ENCODE measurements at regions not wholly inside any gene's neighbourhood (a gene's known extent, or its start where the extent isn't known, plus 50 kb on each side); places are given as distances from the start of the nearest gene placed in this dataset.

GRCh38 chr3:86547692-86548091, 443.3 kb downstream of the VGLL3 start:
- no peak overlapping the region for H3K27ac ChIP-seq (replicated peaks)
- H3K4me3 ChIP-seq (replicated peaks; ENCODE audit: insufficient read depth, low read length) = no peak overlapping the region
- H3K27me3 ChIP-seq (ENCODE audit: insufficient read depth, poor library complexity, severe bottlenecking) = no peaks in the 10 kb centered on the region
- no peak for TF ChIP-seq GABPA (IDR thresholded peaks at IDR 0.05; ENCODE audit: low read depth)
- no peak for DNase-seq (ENCODE audit: low read depth in 1 of 2, low spot score in 1 of 2)

DNA sequence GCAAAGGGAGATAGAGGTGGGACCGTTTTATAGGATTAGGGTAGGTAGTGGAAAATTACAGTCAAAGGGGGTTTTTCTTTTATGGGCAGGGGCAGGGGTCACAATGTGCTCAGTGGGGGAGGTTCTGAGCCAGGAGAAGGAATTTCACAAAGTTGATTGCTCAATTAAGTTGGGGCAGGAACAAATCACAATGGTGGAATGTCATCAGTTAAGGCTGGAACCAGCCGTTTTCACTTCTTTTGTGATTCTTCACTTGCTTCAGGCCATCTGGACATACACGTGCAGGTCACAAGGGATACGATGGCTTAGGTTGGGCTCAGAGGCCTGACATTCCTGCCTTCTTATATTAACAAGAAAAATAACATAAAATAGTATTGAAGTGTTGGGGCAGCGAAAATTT, 453.8 kb downstream of the VGLL3 start:
- H3K27me3 ChIP-seq (ENCODE audit: insufficient read depth, poor library complexity, severe bottlenecking) = no peaks in the 10 kb centered on the region
- no peak overlapping the region for H3K4me3 ChIP-seq (replicated peaks; ENCODE audit: insufficient read depth, low read length)
- DNase-seq (ENCODE audit: low read depth in 1 of 2, low spot score in 1 of 2) = no peak
- TF ChIP-seq GABPA (IDR thresholded peaks at IDR 0.05; ENCODE audit: low read depth) (no peak), SPI1 (IDR thresholded peaks at IDR 0.05; ENCODE audit: borderline replicate concordance, low read depth) (no peak), REST (IDR thresholded peaks at IDR 0.05; ENCODE audit: insufficient replicate concordance, low read depth) (no peak), POLR2AphosphoS5 (IDR thresholded peaks at IDR 0.05; ENCODE audit: low read depth) (no peak)
- TF ChIP-seq, protein P1, sequence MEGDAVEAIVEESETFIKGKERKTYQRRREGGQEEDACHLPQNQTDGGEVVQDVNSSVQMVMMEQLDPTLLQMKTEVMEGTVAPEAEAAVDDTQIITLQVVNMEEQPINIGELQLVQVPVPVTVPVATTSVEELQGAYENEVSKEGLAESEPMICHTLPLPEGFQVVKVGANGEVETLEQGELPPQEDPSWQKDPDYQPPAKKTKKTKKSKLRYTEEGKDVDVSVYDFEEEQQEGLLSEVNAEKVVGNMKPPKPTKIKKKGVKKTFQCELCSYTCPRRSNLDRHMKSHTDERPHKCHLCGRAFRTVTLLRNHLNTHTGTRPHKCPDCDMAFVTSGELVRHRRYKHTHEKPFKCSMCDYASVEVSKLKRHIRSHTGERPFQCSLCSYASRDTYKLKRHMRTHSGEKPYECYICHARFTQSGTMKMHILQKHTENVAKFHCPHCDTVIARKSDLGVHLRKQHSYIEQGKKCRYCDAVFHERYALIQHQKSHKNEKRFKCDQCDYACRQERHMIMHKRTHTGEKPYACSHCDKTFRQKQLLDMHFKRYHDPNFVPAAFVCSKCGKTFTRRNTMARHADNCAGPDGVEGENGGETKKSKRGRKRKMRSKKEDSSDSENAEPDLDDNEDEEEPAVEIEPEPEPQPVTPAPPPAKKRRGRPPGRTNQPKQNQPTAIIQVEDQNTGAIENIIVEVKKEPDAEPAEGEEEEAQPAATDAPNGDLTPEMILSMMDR (IDR thresholded peaks at IDR 0.05; ENCODE audit: insufficient read depth, low read length) = no peak
- no peak overlapping the region for H3K27ac ChIP-seq (replicated peaks)

- Histone ChIP-seq H3K4me3 (replicated peaks; ENCODE audit: insufficient read depth, low read length) (no peak overlapping the region), H3K27me3 (ENCODE audit: insufficient read depth, poor library complexity, severe bottlenecking) (no peaks in the 10 kb centered on the region), H3K27ac (replicated peaks) (no peak overlapping the region)
- TF ChIP-seq GABPA (IDR thresholded peaks at IDR 0.05; ENCODE audit: low read depth) (no peak), SPI1 (IDR thresholded peaks at IDR 0.05; ENCODE audit: borderline replicate concordance, low read depth) (no peak), REST (IDR thresholded peaks at IDR 0.05; ENCODE audit: insufficient replicate concordance, low read depth) (no peak), POLR2AphosphoS5 (IDR thresholded peaks at IDR 0.05; ENCODE audit: low read depth) (no peak)
- TF ChIP-seq, protein P1 (IDR thresholded peaks at IDR 0.05; ENCODE audit: insufficient read depth, low read length) = no peak
- no peak for DNase-seq (ENCODE audit: low read depth in 1 of 2, low spot score in 1 of 2)
Observed at GRCh38 chr3:86519819-86520218, 471.1 kb downstream of the VGLL3 start.

DNA sequence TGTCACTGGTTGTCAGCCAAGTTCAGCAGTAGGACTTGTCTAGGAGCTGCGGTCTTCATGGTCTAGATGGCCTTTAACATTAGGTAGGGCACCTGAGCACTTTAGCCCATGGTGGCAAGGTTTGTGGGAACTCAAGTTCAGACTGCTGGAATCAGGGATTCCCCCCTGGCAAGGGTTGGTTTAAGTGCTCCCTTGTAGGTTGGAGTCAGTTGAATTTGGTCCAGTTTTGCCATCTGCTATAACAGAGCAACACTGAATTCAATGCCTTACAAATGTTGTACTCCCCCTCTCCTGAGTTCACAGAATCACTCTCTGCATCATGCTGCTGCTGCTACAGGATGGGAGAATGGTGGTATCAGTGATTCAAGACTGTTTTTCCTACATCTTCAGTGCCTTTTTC, 509.3 kb downstream of the VGLL3 start:
- no peak for DNase-seq (ENCODE audit: low read depth in 1 of 2, low spot score in 1 of 2)
- no peak overlapping the region for H3K4me3 ChIP-seq (replicated peaks; ENCODE audit: insufficient read depth, low read length)
- no peaks in the 10 kb centered on the region for H3K27me3 ChIP-seq (ENCODE audit: insufficient read depth, poor library complexity, severe bottlenecking)
- H3K27ac ChIP-seq (replicated peaks) = no peak overlapping the region
- no peak for TF ChIP-seq POLR2AphosphoS5 (IDR thresholded peaks at IDR 0.05; ENCODE audit: low read depth)
- no peak for TF ChIP-seq REST (IDR thresholded peaks at IDR 0.05; ENCODE audit: insufficient replicate concordance, low read depth)
- TF ChIP-seq, protein P1 (IDR thresholded peaks at IDR 0.05; ENCODE audit: insufficient read depth, low read length) = no peak
- TF ChIP-seq GABPA (IDR thresholded peaks at IDR 0.05; ENCODE audit: low read depth) = no peak
- TF ChIP-seq SPI1 (IDR thresholded peaks at IDR 0.05; ENCODE audit: borderline replicate concordance, low read depth) = no peak

All from HL-60 (cell line).